Left forelimb (tissue), 1 donor: ENCODE measurements at regions not wholly inside any gene's neighbourhood (a gene's known extent, or its start where the extent isn't known, plus 50 kb on each side); places are given as distances from the start of the nearest gene placed in this dataset.
"Not testable (repeated sequence)": the region's sequence is repeated elsewhere in the genome, so short reads cannot be mapped to it uniquely, and the experiment has no call there.

Experiments
- DNase-seq: peaks from one replicate; pipeline ENCODE4 v3.0.0-alpha.2; 2018; ENCODE audit warnings: low spot score

- DNase-seq = no peak
Measured at GRCh38 chr2:58720770-58721697, 479.9 kb upstream of the FANCL start.

- DNase-seq = no peak
Measured at GRCh38 chr2:58720033-58720769, 479.1 kb upstream of the FANCL start.

- no peak for DNase-seq
Measured at GRCh38 chr2:58715344-58715743, 474.2 kb upstream of the FANCL start.

DNA sequence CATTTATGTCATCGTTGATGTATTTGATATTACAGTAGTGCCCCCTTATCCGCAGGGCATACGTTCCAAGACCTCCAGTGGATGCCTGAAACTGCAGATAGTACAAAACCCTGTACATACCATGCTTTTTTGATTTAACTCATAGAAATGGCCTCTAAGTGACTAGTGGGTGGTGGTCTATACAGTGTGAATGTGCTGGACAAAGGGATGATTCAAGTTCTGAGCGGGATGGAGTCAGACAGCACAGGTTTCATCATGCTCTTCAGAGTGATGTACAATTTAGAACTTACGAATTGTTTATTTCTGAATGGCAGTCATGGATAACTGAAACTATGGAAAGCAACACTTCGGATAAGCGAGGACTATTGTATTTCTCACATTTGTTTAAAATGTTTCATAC, 473.1 kb upstream of the FANCL start:
- DNase-seq = no peak

GRCh38 chr2:58710795-58711279, 469.7 kb upstream of the FANCL start:
- DNase-seq = no peak

GRCh38 chr2:58709687-58710354, 468.7 kb upstream of the FANCL start:
- DNase-seq = no peak

DNA sequence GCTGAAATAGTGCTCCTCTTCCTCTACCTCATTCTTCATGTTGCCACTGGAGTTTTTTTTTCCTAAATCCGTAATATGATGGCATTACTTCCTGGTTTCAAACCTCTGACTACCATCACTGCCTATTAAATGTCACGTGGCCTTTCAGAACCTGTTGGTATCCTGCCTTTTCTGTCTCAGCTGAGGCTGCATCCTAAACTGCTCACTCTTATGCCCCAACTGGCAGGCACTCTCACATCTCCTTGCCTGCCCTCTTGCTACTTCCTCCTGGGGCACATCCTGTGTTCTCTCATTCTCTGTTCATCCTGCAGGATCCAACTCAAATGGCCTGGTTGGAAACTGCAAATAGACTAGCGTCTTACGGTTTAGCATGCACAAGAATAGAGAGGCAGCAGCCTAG, 468.1 kb upstream of the FANCL start:
- DNase-seq = no peak

- no peak for DNase-seq
Measured at GRCh38 chr2:58708565-58708964, 467.4 kb upstream of the FANCL start.

GRCh38 chr2:58702302-58702885, 461.3 kb upstream of the FANCL start:
- no peak for DNase-seq

GRCh38 chr2:58701688-58702301, 460.7 kb upstream of the FANCL start:
- DNase-seq = no peak

DNA sequence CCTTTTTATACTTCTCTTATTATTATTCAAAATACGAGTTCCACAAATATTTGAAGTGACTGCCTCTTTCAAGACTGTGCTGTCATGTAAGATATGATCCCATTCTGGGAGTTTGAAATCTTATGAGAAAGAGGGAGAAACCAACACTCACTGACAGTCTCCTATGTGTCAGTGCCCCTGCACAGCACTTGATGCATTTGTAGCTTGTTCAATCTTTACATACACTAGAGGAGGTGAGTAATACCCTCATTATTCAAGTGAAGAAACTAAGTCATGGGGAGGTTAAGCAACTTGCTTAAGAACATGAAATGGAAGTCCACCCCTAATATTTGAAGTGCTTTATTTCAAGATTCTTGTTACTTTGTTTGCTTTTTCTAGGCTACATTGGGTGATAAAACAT, 459.5 kb upstream of the FANCL start:
- DNase-seq = no peak

- no peak for DNase-seq
Measured at GRCh38 chr2:58699411-58699810, 458.3 kb upstream of the FANCL start.

- DNase-seq = no peak
Measured at GRCh38 chr2:58698620-58699019, 457.5 kb upstream of the FANCL start.

DNA sequence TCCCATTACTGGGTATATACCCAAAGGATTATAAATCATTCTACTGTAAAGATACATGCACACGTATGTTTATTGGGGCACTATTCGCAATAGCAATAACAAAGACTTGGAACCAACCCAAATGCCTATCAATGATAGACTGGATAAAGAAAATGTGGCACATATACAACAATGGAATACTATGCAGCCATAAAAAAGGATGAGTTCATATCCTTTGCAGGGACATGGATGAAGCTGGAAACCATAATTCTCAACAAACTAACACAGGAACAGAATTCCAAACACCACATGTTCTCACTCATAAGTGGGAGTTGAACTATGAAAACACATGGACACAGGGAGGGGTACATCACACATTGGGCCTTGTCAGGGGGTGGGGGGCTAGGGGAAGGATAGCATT, 453.0 kb upstream of the FANCL start:
- DNase-seq = not testable (repeated sequence)

- not testable (repeated sequence) for DNase-seq
Measured at GRCh38 chr2:58691041-58691440, 449.9 kb upstream of the FANCL start.

DNA sequence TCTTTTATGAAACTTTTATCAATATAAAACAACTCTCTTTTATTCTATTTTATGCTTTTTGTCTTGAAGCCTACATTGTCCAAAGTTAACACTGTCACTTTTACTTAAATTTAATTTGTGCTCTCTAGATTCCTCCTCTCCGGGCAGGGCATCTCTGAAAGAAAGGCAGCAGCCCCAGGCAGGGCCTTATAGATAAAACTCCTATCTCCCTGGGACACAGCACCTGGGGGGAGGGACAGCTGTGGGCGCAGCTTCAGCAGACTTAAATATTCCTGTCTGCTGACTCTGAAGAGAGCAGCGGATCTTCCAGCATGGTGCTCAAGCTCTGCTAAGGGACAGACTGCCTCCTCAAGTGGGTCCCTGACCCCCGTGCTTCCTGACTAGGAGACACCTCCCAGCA, 447.7 kb upstream of the FANCL start:
- no peak for DNase-seq

GRCh38 chr2:58686776-58687175, 445.7 kb upstream of the FANCL start:
- no peak for DNase-seq

GRCh38 chr2:58680755-58681310, 439.7 kb upstream of the FANCL start:
- no peak for DNase-seq

- DNase-seq = no peak
Measured at GRCh38 chr2:58677748-58678147, 436.6 kb upstream of the FANCL start.

DNA sequence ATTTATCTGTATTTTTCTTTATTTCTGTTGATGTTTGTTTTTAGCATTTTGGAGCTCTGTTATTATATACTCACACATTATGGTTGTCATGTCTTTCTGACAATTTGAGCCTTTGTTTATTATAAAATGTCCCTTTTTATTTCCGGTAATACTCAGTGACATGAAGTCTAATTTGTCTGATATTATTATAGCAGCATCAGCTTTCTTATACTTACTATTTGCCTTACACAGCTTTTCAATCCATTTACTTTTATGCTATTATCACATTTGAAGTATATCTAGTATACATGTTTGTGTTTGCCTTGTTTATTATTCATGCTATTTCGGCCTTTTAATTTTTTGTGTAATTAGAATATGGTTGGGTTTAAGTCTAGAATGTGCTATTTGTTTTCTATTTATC, 430.6 kb upstream of the FANCL start:
- no peak for DNase-seq

GRCh38 chr2:58669998-58670397, 428.9 kb upstream of the FANCL start:
- no peak for DNase-seq
